ENCODE measurements at regions not wholly inside any gene's neighbourhood (a gene's known extent, or its start where the extent isn't known, plus 50 kb on each side); places are given as distances from the start of the nearest gene placed in this dataset.

DNA sequence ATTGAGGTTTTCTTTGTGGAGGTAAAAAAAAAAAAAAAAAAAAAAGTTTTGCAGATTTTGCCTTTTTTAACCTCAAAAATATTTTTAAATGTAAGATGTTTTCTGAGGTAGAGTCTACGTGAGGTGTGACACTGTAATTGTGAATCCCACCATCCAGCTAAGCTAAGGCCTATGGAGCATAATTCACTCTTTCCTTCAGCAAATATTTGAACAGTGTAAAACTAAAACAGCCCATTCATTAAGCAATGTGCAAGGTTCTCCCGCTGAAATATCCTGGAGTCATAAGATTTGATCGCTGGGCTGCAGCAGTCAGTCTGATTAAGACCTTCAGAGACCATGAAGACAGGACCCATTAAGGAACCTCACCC lies 105.1 kb downstream of the HNRNPLL start:
- peaks cover 14% of the 10 kb centered on the region for H3K4me1 ChIP-seq (ENCODE audit: insufficient read depth, low read length)
- peaks cover 7% of the 10 kb centered on the region for H3K9me3 ChIP-seq (ENCODE audit: insufficient read depth, low read length, severe bottlenecking)
- H3K36me3 ChIP-seq (ENCODE audit: insufficient read depth, low read length), result no peaks in the 10 kb centered on the region
- H4K20me1 ChIP-seq (ENCODE audit: insufficient read depth, low read length), result no peaks in the 10 kb centered on the region; the same call in 1 of the 2 replicates
- no peak overlapping the region for H3K4me2 ChIP-seq (ENCODE audit: insufficient read depth, low read length)
- DNase-seq (no peak), ATAC-seq (ENCODE audit: insufficient read depth, low read depth) (peak; percentile 3; the same call in 1 of the 3 replicates)
- no peak overlapping the region for H2AFZ ChIP-seq (ENCODE audit: low read depth, low read length)
- H3K27me3 ChIP-seq (ENCODE audit: insufficient read depth, low read length, poor library complexity), result peaks cover 4% of the 10 kb centered on the region
- TF ChIP-seq, protein P1, sequence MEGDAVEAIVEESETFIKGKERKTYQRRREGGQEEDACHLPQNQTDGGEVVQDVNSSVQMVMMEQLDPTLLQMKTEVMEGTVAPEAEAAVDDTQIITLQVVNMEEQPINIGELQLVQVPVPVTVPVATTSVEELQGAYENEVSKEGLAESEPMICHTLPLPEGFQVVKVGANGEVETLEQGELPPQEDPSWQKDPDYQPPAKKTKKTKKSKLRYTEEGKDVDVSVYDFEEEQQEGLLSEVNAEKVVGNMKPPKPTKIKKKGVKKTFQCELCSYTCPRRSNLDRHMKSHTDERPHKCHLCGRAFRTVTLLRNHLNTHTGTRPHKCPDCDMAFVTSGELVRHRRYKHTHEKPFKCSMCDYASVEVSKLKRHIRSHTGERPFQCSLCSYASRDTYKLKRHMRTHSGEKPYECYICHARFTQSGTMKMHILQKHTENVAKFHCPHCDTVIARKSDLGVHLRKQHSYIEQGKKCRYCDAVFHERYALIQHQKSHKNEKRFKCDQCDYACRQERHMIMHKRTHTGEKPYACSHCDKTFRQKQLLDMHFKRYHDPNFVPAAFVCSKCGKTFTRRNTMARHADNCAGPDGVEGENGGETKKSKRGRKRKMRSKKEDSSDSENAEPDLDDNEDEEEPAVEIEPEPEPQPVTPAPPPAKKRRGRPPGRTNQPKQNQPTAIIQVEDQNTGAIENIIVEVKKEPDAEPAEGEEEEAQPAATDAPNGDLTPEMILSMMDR (IDR thresholded peaks at IDR 0.05; ENCODE audit: borderline replicate concordance, extremely low read depth, low read length, poor library complexity, severe bottlenecking), result no peak
- TF ChIP-seq EZH2 (IDR thresholded peaks at IDR 0.05; ENCODE audit: borderline replicate concordance, low read depth, low read length, severe bottlenecking), result no peak
- H3K4me3 ChIP-seq (ENCODE audit: low read depth in 1 of 2, low read length in 2 of 2), result no peak overlapping the region
- no peaks in the 10 kb centered on the region for H3K79me2 ChIP-seq (ENCODE audit: insufficient read depth, low read length)
- H3K27ac ChIP-seq (ENCODE audit: low read length), result no peak overlapping the region
- H3K9ac ChIP-seq (ENCODE audit: low read depth, low read length), result no peak overlapping the region

DNA sequence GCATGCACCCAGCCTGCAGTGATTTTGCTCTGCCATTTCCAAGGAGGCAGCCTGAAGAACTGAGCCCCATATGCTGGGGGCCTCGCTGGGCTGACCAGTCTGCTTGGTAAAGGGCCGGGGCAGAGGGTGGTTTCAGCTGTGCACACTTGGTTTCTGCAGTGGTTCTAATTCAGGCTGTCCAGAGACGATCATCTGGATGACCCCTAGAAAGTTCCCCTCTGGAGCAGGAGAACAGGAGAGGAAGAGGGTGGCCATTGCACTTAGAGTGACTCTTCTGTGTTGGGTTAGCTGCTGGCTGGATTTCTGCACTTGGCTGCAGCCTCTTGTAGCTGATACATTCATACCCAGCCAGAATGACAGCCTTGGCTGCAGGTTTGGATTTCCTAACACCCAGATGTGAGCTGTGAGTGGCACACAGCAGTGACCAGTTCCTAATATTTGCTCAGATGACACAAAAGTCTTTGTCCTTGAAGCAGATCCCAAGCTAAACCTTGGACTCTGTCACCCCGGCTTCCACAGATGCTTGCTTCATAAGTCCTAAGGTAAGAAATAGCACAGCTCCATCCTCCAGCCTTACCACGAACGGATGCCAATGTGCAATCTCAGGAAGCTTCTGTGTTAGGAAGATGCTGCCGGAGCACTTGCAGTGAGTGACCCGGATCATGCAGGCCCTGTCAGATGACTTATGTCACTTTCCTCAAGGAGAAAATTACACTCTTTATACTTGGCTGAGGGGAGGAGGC lies 105.6 kb downstream of the HNRNPLL start:
- Histone ChIP-seq H3K9me3 (ENCODE audit: insufficient read depth, low read length, severe bottlenecking) (peaks cover 2% of the 10 kb centered on the region), H3K4me3 (ENCODE audit: low read depth in 1 of 2, low read length in 2 of 2) (no peak overlapping the region), H3K4me1 (ENCODE audit: insufficient read depth, low read length) (peaks cover 14% of the 10 kb centered on the region), H4K20me1 (ENCODE audit: insufficient read depth, low read length) (no peaks in the 10 kb centered on the region; the same call in 1 of the 2 replicates), H3K27me3 (ENCODE audit: insufficient read depth, low read length, poor library complexity) (peaks cover 4% of the 10 kb centered on the region), H3K27ac (ENCODE audit: low read length) (no peak overlapping the region), H3K9ac (ENCODE audit: low read depth, low read length) (no peak overlapping the region), H3K4me2 (ENCODE audit: insufficient read depth, low read length) (no peak overlapping the region), H2AFZ (ENCODE audit: low read depth, low read length) (no peak overlapping the region), H3K79me2 (ENCODE audit: insufficient read depth, low read length) (no peaks in the 10 kb centered on the region), H3K36me3 (ENCODE audit: insufficient read depth, low read length) (no peaks in the 10 kb centered on the region)
- DNase-seq, result no peak
- no peak for ATAC-seq (ENCODE audit: insufficient read depth, low read depth)
- TF ChIP-seq EZH2 (IDR thresholded peaks at IDR 0.05; ENCODE audit: borderline replicate concordance, low read depth, low read length, severe bottlenecking), result no peak
- TF ChIP-seq, protein P1 (IDR thresholded peaks at IDR 0.05; ENCODE audit: borderline replicate concordance, extremely low read depth, low read length, poor library complexity, severe bottlenecking), result no peak

DNA sequence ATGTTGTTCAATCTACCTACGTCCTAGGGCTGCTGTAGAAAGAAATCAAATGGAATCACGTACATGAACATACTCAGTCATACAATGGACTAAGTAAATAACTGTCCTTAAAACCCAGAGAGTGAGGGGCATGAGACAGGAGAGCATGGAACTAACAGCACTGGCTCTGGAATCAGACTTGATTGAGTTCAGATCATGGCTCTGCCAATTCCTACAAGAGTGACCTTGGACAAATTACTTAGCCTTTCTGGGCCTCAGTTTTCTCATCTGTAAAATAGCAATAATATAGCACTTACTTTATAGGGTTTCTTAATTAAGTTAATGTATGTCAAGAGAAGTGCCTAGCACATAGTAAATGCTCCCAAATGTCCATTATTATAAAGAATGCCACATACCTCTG lies 106.8 kb downstream of the HNRNPLL start:
- Histone ChIP-seq H3K9me3 (ENCODE audit: insufficient read depth, low read length, severe bottlenecking) (no peaks in the 10 kb centered on the region), H4K20me1 (ENCODE audit: insufficient read depth, low read length) (no peaks in the 10 kb centered on the region; the same call in 1 of the 2 replicates), H2AFZ (ENCODE audit: low read depth, low read length) (no peak overlapping the region), H3K79me2 (ENCODE audit: insufficient read depth, low read length) (no peaks in the 10 kb centered on the region), H3K27me3 (ENCODE audit: insufficient read depth, low read length, poor library complexity) (peaks cover 4% of the 10 kb centered on the region), H3K4me2 (ENCODE audit: insufficient read depth, low read length) (no peak overlapping the region), H3K27ac (ENCODE audit: low read length) (no peak overlapping the region), H3K36me3 (ENCODE audit: insufficient read depth, low read length) (no peaks in the 10 kb centered on the region), H3K9ac (ENCODE audit: low read depth, low read length) (no peak overlapping the region), H3K4me1 (ENCODE audit: insufficient read depth, low read length) (peaks cover 14% of the 10 kb centered on the region), H3K4me3 (ENCODE audit: low read depth in 1 of 2, low read length in 2 of 2) (no peak overlapping the region)
- no peak for TF ChIP-seq EZH2 (IDR thresholded peaks at IDR 0.05; ENCODE audit: borderline replicate concordance, low read depth, low read length, severe bottlenecking)
- TF ChIP-seq, protein P1 (IDR thresholded peaks at IDR 0.05; ENCODE audit: borderline replicate concordance, extremely low read depth, low read length, poor library complexity, severe bottlenecking), result no peak
- no peak for ATAC-seq (ENCODE audit: insufficient read depth, low read depth)
- no peak for DNase-seq

All from DND-41 (cell line).